Embryonic facial prominence (tissue), 1 donor: ENCODE measurements at regions not wholly inside any gene's neighbourhood (a gene's known extent, or its start where the extent isn't known, plus 50 kb on each side); places are given as distances from the start of the nearest gene placed in this dataset.
"Not testable (repeated sequence)": the region's sequence is repeated elsewhere in the genome, so short reads cannot be mapped to it uniquely, and the experiment has no call there.

ENCODE experiments used
- DNase-seq: peaks from one replicate; pipeline ENCODE4 v3.0.0-alpha.2; 2016; ENCODE audit errors: extremely low spot score

DNA sequence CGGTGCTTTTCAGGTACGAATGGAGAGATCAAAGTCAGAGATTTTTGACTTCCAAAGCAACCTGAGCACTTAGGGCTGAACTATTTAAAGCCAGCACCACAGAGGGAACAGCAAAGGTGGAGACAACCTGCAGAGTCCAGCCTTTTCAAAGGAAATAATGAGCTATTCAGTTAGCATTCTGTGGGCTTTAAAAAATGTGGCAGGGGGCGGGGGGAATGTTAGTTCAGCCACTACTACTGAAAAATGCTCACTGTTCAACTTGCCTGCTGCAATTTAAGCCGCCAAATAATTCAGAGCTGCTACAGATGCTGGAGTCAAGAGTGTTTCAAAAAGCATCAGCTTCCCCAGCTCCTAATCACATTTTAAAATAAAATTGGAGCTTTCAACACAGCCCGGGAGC lies 473.3 kb upstream of the PLXNA2 start:
- DNase-seq, result no peak

DNA sequence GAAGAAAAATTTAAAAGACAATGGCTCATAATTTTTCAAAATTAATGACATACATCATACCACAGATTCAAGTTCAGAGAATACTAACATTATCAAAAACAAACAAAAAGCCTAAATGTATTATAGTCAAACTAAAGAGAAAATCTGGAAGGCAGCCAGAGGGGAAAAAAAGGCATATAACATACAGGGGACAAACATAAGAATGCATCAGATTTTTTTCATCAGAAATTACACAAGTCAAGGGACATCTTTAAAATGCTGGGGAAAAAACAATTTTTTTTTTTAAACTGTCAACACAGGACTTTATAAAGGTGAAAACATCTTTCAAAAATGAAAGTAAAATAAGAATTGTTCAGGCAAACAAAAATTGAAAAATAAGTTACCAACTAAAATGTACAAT lies 478.4 kb upstream of the PLXNA2 start:
- no peak for DNase-seq

GRCh38 chr1:208724079-208724478 lies 479.9 kb upstream of the PLXNA2 start:
- DNase-seq, result no peak

- DNase-seq, result no peak
Observed at GRCh38 chr1:208728815-208729214, 484.6 kb upstream of the PLXNA2 start.

DNA sequence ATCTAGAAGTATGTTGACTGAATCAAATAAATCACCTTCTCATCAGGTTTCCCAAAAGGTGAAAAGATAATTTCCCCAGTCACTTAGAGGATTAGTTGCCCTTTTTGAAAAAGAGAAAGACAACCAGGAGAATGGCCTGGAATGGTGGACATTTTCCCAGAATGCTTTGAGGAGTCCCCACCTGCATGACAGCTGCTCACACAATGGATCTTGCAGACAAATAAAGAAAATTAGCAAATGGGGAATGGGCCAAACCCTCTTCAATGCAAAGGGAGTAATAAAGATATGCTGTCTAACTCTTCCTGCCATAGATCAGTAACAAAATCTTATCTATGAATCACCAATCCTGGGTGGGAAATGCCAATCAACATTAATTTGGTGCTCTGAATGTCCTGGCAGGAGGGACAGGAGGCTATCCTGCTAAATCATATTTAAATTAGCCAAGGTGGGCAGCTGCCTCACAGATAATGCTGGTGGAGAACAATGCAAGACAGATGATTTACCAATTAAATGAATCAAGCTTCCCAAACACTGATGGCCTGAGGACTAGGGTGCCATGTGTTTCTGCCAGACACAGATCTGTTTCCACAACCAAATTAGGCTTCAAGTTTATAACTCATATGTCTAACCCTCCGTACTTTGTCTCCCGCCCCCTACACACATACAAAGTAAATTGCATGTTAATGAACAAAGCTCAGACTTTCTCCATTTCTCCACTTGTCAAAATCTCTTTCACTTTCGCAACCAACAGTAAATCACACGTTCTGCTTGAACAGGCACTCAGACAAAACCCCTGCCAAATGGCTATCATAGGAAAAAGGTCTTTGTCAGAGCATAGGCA lies 488.0 kb upstream of the PLXNA2 start:
- DNase-seq, result no peak

GRCh38 chr1:208737161-208737560 lies 493.0 kb upstream of the PLXNA2 start:
- DNase-seq, result no peak

GRCh38 chr1:208737922-208738321 lies 493.7 kb upstream of the PLXNA2 start:
- DNase-seq, result no peak

GRCh38 chr1:208739636-208740035 lies 495.5 kb upstream of the PLXNA2 start:
- not testable (repeated sequence) for DNase-seq

- no peak for DNase-seq
Observed at GRCh38 chr1:208741296-208741695, 497.1 kb upstream of the PLXNA2 start.

GRCh38 chr1:208743361-208743760 lies 499.2 kb upstream of the PLXNA2 start:
- no peak for DNase-seq

DNA sequence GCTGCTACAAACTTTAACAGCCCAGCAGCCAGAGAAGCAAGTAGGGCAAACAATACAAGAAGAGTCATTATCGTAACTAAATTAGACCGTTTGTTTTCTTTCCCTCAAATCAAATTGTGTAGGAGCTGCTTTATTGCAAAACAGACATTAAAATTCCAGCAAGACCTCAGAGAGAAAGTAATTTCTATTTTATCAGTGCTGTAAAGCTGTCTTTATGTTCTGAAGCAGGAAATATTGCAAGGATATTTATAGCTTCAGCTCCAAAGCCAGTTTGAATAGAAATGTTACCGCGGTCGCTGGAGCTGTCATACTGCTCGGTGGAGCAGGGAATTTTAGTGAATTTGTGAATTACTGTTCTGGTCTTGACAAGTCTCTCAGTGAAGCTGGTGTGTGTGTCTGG lies 503.8 kb upstream of the PLXNA2 start:
- no peak for DNase-seq

DNA sequence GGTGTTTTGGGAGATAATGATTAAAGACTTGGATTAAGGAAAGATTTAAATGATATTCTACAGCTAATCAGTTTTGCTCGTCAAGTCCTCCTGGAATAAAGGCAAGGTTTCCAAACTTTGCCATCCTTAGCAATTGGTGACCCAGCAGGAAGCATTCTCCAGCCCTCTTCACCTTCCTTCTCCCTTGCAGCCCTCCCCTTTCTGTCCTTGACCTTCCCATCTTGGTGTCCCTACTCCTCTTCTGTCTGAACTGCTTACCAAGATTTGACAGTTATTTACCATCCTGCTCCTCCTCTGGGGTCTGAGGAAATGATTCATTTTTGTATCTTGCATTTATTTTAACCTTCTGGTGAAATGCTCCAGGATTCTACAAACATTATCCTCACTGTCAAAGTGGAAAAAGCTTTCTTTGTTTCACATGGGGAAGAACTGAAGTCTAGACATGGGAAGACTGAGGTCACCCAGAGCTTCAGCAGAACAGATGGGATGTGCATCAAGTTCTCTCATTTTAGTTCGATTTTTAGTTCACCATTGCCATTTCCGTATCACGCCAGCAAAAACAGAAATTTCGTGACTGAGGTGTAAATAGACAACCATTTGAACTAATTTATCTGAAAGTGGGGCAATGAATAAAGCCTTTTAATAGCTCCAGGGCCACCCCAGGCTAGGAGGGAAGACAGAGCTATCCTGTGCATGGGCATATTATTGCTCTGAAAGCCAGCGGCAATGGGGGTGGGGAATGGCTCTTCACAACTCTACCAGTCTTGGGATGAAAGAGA lies 504.4 kb upstream of the PLXNA2 start:
- no peak for DNase-seq

DNA sequence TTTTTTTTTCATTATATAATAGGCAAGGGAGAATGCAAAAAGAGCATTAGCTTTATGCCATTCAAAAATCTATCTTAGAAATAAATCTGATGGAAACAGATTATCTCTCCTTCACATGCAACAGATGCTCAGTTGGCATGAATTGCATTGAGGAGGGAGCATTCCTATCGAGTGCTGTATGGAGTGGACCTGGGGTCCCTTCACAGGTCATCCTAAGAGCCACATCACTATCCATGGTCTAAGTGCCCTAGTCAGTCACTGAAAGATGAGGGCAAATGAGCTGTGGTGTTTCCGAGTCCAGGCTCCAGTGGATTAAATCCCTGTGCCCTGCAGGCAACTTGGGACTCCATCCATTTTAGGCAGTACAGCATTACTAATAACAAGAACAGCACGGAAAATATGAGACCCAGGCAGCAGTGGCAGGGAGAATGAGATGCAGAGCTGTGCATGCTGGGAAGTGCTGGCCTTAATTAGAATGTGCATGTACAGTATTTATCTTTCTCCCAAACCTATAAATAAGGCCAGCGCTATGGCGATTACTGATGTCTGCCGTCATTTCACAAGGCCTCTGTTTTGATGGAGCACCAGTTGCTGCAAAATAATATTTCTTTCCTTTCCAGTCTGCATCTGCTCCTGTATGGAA lies 512.3 kb upstream of the PLXNA2 start:
- no peak for DNase-seq

DNA sequence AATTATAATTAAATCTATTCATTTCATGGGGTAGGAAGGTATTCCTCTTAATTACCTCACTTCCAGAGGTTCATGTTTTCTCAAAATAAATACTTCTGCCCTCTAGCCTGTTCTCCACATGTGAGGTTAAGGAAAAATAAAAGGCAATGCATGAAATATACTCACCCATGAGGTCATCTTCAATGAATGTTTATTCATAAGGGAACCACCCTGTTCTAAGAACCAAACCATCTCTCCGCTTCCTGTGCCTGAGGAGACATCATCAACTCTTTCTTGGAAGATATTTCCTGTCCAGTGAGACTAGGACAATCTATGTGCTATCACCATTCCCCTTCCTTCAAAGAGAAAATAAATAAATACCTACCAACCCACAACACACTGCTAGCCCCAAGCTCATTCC lies 513.7 kb upstream of the PLXNA2 start:
- DNase-seq, result no peak

DNA sequence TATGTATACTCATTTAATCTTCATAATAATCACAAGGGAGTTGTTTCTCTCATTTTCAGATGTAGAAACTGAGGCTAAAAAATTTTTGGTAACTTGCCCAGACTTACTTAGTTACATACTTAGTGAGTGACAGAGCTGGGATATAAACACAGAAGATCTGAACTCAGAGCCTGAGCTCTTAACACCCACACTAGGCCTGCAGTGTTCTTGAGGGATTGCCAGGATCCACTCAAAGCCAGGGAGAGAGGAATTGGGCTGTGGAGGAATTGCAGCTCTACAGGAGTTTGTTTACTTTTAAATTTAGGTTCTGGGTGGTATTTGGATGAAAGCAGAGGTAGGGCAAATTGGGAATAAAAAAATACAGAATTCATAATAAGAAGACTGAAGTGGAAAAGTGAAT lies 515.1 kb upstream of the PLXNA2 start:
- no peak for DNase-seq

DNA sequence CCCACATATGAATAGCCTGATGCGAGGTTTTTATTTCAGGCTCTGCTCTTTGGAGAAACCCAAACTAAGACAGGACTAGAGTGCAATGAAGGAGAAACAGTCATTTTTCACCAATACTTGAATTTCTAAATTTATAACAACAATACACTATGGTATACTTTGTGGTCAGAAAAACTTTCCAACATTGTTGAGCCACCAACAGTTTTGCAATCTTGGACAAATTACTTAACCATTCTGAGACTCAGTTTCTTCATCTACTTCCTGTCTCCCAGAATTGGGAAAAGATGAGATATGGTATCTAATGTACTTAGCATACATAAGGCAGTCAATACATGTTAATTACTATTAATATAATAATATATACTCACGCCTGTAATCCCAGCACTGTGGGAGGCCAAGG lies 519.8 kb upstream of the PLXNA2 start:
- DNase-seq, result no peak

GRCh38 chr1:208766832-208767231 lies 522.6 kb upstream of the PLXNA2 start:
- no peak for DNase-seq

DNA sequence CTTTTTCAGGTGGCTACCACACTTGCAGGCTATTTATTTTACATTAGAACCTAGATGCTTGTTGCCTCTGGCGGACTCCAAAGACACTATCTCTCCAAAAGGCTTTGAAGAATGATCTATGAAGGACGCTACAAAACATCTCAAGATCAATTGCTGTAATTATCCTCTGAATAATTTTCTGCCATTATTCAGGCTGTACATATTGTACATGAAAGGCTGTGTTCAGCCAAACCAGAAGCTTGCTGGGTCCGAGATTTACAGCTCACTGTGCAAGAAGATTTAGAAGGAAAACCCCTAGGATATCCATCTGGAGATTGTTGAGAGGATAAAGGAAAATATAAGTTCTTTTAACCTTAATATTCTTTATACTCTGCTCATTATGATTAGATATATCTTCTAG lies 523.6 kb upstream of the PLXNA2 start:
- DNase-seq, result no peak

- no peak for DNase-seq
Observed at GRCh38 chr1:208772891-208773290, 528.7 kb upstream of the PLXNA2 start.

DNA sequence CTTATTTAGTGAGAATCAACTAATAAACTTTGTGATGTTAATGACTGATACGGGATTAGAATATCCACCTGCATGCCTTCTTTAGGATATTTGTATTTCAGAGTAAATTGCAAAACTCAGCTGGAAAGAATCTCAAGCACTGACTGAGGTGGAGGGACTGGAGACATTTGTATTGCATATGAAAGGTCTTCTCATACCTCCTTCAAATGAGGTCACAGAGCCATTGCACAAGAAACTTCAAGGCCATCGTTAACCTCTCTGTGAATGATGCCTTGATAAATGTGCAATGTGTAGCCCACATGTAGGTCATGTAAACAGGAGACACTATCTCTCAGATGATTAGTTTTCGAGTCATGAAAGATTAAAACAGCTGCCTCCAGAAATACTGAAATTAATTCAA lies 531.7 kb upstream of the PLXNA2 start:
- no peak for DNase-seq

DNA sequence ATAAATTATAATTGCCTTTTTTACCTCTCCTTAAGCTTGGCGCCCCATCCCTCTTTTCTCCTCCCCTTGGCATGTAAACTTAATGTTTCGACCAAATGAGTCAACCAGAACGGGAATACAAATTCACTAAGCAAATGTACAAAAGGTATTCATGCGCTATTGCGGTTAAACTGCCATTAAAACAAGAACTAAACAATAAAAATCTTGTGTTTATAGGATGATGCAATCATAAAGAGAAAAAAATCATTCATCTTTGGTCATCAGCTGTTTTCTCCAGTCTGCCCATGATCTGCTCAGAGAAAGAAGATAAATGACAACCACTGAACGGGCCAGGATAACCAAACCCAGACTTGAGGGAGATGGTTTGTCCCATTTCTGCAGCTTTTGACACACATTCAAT lies 534.2 kb upstream of the PLXNA2 start:
- no peak for DNase-seq

- no peak for DNase-seq
Observed at GRCh38 chr1:208781391-208782045, 537.3 kb upstream of the PLXNA2 start.
